SK-N-SH treated with all-trans-retinoic acid at 6 μM for 48 hours (cell line): ENCODE measurements at regions not wholly inside any gene's neighbourhood (a gene's known extent, or its start where the extent isn't known, plus 50 kb on each side); places are given as distances from the start of the nearest gene placed in this dataset.

Experiments
- ARNTL ChIP-seq: fragments of 450-650 bp; formaldehyde crosslinking; IDR thresholded peaks from 2 replicates; pipeline ENCODE4 v1.5.0; 2020; ENCODE audit warnings: low read depth, mild to moderate bottlenecking, moderate library complexity, borderline replicate concordance
- ISL1 ChIP-seq: fragments of 250-450 bp; sonication (Bioruptor Pico); IDR thresholded peaks from 2 replicates; pipeline ENCODE4 v2.1.2; 2022; ENCODE audit warnings: mild to moderate bottlenecking, moderate library complexity
- PPARA ChIP-seq: fragments of 250-450 bp; sonication (Bioruptor Pico); IDR thresholded peaks from 2 replicates; pipeline ENCODE4 v1.5.0; 2020; ENCODE audit warnings: mild to moderate bottlenecking, borderline replicate concordance
- ZFP30 ChIP-seq: fragments of 450-650 bp; formaldehyde crosslinking; IDR thresholded peaks from 2 replicates; pipeline ENCODE4 v1.5.0; 2022; ENCODE audit warnings: mild to moderate bottlenecking, moderate library complexity
- TF ChIP-seq, protein P1 (sequence below): fragments of 250-450 bp; sonication (Bioruptor Pico); IDR thresholded peaks from 2 replicates; pipeline ENCODE4 v1.8.0; 2020; ENCODE audit warnings: mild to moderate bottlenecking, moderate library complexity, borderline replicate concordance
- TF ChIP-seq, protein P2 (sequence below): fragments of 250-450 bp; sonication (Bioruptor Pico); IDR thresholded peaks from 2 replicates; pipeline ENCODE4 v1.5.0; 2020; ENCODE audit warnings: mild to moderate bottlenecking, moderate library complexity

DNA sequence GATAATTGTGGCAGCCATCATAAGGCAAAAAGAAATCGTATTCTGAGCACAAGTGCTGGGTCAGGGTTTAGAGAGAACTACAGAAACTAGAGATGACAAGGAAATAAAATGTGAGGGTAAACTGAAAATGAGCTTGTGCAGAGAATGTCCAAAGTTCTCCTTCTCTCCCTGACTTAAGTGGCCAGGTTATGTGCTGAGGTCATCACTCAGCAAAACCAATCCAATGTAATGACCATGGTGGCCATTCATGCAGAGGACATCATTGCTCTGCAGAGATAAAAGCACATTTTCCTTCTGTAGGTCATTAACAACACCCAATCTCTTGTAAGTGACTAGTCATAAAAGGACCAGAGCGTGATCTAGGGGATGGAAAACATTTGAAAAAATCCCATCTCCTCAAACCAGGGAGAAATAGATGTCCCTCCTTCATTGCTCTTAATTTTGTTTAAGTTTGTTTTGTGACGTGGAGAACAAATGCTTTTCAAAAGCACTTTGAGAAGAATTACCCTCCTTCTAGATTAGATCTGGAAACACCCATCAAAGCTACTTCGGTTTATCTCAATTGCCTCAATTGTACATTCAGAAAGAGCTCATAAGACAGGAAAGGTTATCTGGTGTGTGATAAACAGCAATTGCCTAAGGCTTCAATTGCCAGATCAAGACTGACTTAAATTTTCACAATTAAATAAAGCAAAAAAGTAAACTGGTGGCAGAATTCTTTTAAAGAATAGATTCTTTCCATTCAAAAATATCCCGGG lies 173.4 kb downstream of the SERPINI1 start:
- TF ChIP-seq, protein P1, sequence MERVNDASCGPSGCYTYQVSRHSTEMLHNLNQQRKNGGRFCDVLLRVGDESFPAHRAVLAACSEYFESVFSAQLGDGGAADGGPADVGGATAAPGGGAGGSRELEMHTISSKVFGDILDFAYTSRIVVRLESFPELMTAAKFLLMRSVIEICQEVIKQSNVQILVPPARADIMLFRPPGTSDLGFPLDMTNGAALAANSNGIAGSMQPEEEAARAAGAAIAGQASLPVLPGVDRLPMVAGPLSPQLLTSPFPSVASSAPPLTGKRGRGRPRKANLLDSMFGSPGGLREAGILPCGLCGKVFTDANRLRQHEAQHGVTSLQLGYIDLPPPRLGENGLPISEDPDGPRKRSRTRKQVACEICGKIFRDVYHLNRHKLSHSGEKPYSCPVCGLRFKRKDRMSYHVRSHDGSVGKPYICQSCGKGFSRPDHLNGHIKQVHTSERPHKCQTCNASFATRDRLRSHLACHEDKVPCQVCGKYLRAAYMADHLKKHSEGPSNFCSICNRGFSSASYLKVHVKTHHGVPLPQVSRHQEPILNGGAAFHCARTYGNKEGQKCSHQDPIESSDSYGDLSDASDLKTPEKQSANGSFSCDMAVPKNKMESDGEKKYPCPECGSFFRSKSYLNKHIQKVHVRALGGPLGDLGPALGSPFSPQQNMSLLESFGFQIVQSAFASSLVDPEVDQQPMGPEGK, result no peak
- TF ChIP-seq ZFP30 (CRISPR knock-in tag) (no peak), ISL1 (CRISPR knock-in tag) (no peak), PPARA (CRISPR knock-in tag) (no peak), ARNTL (CRISPR knock-in tag) (no peak)
- TF ChIP-seq, protein P2, sequence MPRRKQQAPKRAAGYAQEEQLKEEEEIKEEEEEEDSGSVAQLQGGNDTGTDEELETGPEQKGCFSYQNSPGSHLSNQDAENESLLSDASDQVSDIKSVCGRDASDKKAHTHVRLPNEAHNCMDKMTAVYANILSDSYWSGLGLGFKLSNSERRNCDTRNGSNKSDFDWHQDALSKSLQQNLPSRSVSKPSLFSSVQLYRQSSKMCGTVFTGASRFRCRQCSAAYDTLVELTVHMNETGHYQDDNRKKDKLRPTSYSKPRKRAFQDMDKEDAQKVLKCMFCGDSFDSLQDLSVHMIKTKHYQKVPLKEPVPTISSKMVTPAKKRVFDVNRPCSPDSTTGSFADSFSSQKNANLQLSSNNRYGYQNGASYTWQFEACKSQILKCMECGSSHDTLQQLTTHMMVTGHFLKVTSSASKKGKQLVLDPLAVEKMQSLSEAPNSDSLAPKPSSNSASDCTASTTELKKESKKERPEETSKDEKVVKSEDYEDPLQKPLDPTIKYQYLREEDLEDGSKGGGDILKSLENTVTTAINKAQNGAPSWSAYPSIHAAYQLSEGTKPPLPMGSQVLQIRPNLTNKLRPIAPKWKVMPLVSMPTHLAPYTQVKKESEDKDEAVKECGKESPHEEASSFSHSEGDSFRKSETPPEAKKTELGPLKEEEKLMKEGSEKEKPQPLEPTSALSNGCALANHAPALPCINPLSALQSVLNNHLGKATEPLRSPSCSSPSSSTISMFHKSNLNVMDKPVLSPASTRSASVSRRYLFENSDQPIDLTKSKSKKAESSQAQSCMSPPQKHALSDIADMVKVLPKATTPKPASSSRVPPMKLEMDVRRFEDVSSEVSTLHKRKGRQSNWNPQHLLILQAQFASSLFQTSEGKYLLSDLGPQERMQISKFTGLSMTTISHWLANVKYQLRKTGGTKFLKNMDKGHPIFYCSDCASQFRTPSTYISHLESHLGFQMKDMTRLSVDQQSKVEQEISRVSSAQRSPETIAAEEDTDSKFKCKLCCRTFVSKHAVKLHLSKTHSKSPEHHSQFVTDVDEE (CRISPR knock-in tag), result no peak
